GM13977 (cell line): ENCODE measurements at regions not wholly inside any gene's neighbourhood (a gene's known extent, or its start where the extent isn't known, plus 50 kb on each side); places are given as distances from the start of the nearest gene placed in this dataset.

Source experiments
- DNase-seq: peaks from one replicate; pipeline ENCODE4 v3.0.0; 2012; ENCODE audit warnings: low spot score
- in situ Hi-C: fragments of 300-500 bp; cut with MboI; formaldehyde crosslinking; loops from one replicate; pipeline ENCODE4 v1.12.0; 2022; ENCODE audit warnings: low sequenced_read_pairs, low pct_unique_long_range_greater_than_20kb, mixed read lengths, inconsistent platforms; ENCODE audit not compliant: unreplicated experiment
- TF ChIP-seq, protein P1 (sequence below): IDR thresholded peaks from 2 replicates; pipeline ENCODE4 v1.5.1; 2012; ENCODE audit warnings: mild to moderate bottlenecking, control low read depth; ENCODE audit not compliant: insufficient read depth; ENCODE audit errors: extremely low read depth, missing control alignments

DNA sequence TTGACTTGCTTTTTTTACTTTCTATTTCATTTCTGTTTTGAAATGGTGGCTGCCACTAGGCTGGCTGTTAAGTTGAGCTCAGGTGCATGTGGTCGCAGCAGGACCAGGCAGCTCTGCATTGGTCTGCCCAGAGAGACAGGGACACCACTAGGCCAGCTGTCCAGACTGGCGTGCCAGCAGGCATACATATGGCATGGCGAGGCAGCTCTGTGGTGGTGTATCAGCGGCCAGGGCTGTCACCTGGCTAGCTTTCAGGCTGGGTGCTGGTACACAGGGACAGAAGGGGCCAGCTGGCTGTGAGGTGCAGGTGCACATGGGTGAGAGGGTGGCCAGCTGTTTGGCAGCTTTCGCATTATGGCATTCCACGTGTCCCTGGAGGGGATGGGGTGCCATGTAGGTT is 654.0 kb upstream of the ACO1 start:
- TF ChIP-seq, protein P1, sequence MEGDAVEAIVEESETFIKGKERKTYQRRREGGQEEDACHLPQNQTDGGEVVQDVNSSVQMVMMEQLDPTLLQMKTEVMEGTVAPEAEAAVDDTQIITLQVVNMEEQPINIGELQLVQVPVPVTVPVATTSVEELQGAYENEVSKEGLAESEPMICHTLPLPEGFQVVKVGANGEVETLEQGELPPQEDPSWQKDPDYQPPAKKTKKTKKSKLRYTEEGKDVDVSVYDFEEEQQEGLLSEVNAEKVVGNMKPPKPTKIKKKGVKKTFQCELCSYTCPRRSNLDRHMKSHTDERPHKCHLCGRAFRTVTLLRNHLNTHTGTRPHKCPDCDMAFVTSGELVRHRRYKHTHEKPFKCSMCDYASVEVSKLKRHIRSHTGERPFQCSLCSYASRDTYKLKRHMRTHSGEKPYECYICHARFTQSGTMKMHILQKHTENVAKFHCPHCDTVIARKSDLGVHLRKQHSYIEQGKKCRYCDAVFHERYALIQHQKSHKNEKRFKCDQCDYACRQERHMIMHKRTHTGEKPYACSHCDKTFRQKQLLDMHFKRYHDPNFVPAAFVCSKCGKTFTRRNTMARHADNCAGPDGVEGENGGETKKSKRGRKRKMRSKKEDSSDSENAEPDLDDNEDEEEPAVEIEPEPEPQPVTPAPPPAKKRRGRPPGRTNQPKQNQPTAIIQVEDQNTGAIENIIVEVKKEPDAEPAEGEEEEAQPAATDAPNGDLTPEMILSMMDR = no peak
- DNase-seq = no peak
- in situ Hi-C loops = no loop called here

DNA sequence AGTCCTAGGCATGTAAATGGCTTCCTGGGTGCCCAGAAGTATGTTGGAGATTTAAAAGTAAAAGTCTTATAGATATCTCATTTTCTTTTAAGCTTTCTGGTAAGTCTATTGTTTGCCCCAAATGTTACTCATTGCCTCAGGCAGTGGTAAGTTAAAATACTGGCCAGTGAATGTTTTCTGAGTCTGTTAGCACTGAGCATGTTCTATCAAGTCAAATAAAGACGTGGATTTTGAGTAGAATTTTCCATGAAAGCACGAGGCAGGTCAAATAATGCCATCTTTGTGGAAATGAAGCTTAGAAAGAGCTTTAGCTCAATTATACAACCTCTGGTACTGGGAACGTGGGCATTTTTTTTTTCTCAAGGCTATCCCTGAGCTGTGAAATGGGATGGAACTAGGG is 651.3 kb upstream of the ACO1 start:
- no peak for DNase-seq
- in situ Hi-C loops = no loop called here
- TF ChIP-seq, protein P1 = no peak

DNA sequence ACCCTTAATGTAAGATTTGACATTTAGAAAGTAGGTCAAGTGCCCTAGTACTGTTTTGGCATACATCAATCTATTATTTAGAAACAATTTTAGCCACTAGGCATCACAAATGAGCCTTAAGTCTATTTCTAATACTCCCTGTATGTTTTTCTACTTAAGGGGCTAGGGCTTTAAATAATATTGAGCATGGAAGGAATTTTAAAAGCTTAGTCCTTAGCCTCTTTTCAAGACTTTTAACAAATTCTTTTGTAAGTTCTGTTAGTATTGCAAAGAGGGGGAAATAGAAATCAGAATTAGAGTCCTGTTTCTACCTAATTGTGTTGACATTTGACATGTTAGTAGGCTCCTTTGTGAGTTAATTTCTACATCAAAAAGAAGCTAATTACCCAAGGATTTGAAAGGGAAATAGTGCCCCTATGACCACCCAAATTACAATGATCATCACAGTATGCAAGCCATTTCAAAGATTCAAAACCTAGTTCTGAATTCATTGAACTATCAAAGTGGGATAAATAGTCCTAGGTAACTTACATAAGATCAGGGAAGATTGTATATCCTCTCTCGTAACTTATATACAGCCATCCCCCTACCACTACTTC is 647.8 kb upstream of the ACO1 start:
- DNase-seq = no peak
- TF ChIP-seq, protein P1 = no peak
- in situ Hi-C loops = no loop called here

DNA sequence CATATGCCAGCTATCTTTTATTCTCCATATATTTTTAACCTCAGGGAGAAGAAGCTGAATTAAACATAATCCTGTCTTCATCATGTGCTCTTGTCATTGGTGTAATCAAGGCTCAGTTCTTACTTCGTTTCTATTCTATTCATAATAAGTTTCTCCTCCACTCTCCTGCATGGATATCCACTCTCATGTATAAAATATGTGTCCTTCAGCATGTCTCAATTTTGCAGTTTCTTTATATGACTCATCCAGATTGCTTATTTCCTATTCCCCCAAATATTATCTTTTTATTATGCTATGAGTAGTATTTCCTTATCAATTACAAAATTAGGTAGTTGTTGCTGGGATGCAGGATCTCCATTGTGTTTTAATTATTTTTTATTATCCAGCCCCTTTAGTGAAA is 643.7 kb upstream of the ACO1 start:
- no peak for DNase-seq
- in situ Hi-C loops = no loop called here
- TF ChIP-seq, protein P1 = no peak

DNA sequence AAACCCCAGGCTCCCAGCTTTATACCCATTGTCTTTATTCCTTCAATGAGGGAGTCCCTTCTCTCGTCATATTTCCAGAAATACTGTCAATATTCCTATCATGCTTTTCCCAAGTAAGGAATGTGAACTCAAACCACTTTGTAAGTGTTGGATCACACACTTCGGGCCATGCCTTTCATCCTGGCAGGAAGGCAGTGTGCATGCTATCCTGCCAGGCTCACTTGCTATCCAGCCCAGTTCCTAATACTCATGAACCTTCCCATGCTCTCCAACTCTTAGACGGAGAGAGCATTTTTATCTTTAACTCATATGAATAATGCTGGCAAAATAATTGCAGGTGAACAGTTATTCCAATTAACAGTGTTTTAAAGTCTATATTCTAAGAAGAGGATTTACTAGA is 639.9 kb upstream of the ACO1 start:
- TF ChIP-seq, protein P1 = no peak
- no peak for DNase-seq
- in situ Hi-C loops = no loop called here

DNA sequence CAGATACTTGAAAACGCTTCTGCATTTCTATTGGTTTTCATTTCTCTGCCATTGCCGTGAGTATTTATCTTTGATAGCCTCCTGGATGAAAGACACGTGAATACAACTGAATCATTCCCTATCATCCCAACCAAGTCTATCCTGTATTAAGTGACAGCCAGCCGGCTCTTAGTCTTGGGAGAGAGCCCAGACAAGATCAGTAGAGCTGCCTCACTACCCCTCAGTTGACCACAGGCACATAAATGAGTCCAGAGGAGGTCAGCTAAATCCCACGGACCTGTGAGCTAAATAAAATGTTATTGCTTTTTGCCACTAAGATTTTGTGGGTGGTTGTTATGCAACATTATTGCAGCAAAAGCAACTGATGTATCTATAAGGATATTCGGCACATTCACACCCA is 639.0 kb upstream of the ACO1 start:
- TF ChIP-seq, protein P1 = no peak
- in situ Hi-C loops = no loop called here
- DNase-seq = no peak

DNA sequence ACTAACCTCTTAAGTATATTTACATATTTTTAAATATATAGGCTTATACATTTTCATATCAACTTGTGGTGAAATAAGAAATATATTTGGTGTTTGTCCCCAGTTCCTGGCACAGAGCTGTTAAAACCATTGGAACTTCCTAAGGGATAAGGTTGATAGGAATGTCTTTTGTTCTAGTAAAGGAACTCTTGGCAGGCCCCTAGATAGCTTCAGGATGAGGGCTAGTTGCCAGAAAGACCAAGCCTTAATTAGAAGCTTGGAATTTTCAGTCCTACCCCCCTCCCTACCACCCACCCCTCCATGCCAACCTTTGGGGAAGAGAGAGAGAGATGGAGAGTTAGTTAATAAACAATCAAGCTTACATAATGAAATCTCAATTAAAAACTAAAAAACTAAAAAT is 638.6 kb upstream of the ACO1 start:
- TF ChIP-seq, protein P1 = no peak
- DNase-seq = no peak
- in situ Hi-C loops = no loop called here
